Uterus (tissue), 3 donors: ENCODE measurements at regions not wholly inside any gene's neighbourhood (a gene's known extent, or its start where the extent isn't known, plus 50 kb on each side); places are given as distances from the start of the nearest gene placed in this dataset.

Experiments used
- DNase-seq, 2 donors: peaks; one replicate each; pipeline ENCODE4 v3.0.0-alpha.2; 2019 to 2020
- H3K27ac ChIP-seq, 2 donors: fragments of 200-600 bp; sonication (generic); 1 replicate in 1 of 2; 2 replicates in 1 of 2; pipeline ENCODE4 v1.5.1; 2016 to 2018
- H3K27me3 ChIP-seq, 2 donors: fragments of 200-600 bp; sonication (generic); one replicate each; pipeline ENCODE4 v1.5.1; 2018 to 2019; ENCODE audit warnings: control low read depth in 1 of 2
- H3K36me3 ChIP-seq, 2 donors: fragments of 200-600 bp; sonication (generic); one replicate each; pipeline ENCODE4 v1.5.1; 2019; ENCODE audit warnings: control low read depth in 1 of 2
- H3K4me1 ChIP-seq, 2 donors: fragments of 200-600 bp; sonication (generic); one replicate each; pipeline ENCODE4 v1.5.1; 2018 to 2019; ENCODE audit warnings: control low read depth in 1 of 2
- H3K4me3 ChIP-seq, 2 donors: fragments of 200-600 bp; sonication (generic); 1 replicate in 1 of 2; 2 replicates in 1 of 2; pipeline ENCODE4 v1.5.1; 2018 to 2019; ENCODE audit warnings: mild to moderate bottlenecking in 1 of 2
- H3K9me3 ChIP-seq, 2 donors: fragments of 200-600 bp; sonication (generic); one replicate each; pipeline ENCODE4 v1.5.1; 2019; ENCODE audit warnings: control low read depth in 1 of 2
- CTCF ChIP-seq, 4 experiments: fragments of 200-600 bp in 2 of 4; fragments of 450-650 bp in 2 of 4; sonication (generic) in 2 of 4; IDR thresholded peaks; one replicate each; pipeline ENCODE4 v1.5.1; 2016 to 2019; ENCODE audit warnings: antibody characterized with exemption in 4 of 4, mild to moderate bottlenecking in 2 of 4, moderate library complexity in 1 of 4
- POLR2A ChIP-seq, 2 donors: fragments of 450-650 bp; IDR thresholded peaks; one replicate each; pipeline ENCODE4 v1.6.1; 2016; ENCODE audit warnings: antibody characterized with exemption in 2 of 2, mild to moderate bottlenecking in 1 of 2, moderate library complexity in 1 of 2
- intact Hi-C: fragments of 100-400 bp; cut with DNase I; formaldehyde crosslinking; loops from one replicate; pipeline ENCODE4 v1.15.1; 2023; ENCODE audit warnings: low total_unique reads
- donor health status: DM: yes; HTN: yes; CAD: no.

- intact Hi-C loops = no loop called here
- TF ChIP-seq POLR2A (IDR thresholded peaks at IDR 0.05) (no peak), CTCF (IDR thresholded peaks at IDR 0.05) (no peak)
- Histone ChIP-seq H3K4me3 (no peak overlapping the region), H3K27me3 (no peaks in the 10 kb centered on the region), H3K9me3 (no peaks in the 10 kb centered on the region), H3K36me3 (no peaks in the 10 kb centered on the region), H3K4me1 (peaks cover 21 to 34% of the 10 kb centered on the region in 2 donors), H3K27ac (peak overlapping the region in 1 of 2 donors; percentile 60)
- no peak for DNase-seq
Observed at GRCh38 chr2:46816846-46817726, 98.5 kb downstream of the MCFD2 start.

GRCh38 chr2:46816151-46816845 lies 99.3 kb downstream of the MCFD2 start:
- Histone ChIP-seq H3K9me3 (no peaks in the 10 kb centered on the region), H3K4me1 (peaks cover 22 to 41% of the 10 kb centered on the region in 2 donors), H3K27ac (no peak overlapping the region), H3K4me3 (no peak overlapping the region), H3K27me3 (no peaks in the 10 kb centered on the region), H3K36me3 (no peaks in the 10 kb centered on the region)
- TF ChIP-seq POLR2A (IDR thresholded peaks at IDR 0.05) (no peak), CTCF (IDR thresholded peaks at IDR 0.05) (no peak)
- intact Hi-C loops = no loop called here
- DNase-seq = no peak

GRCh38 chr2:46815121-46815802 lies 100.3 kb downstream of the MCFD2 start:
- Histone ChIP-seq H3K27ac (peak overlapping the region; percentile 89 to 90), H3K36me3 (no peaks in the 10 kb centered on the region), H3K4me3 (no peak overlapping the region), H3K4me1 (peaks cover 25 to 41% of the 10 kb centered on the region in 2 donors), H3K27me3 (no peaks in the 10 kb centered on the region), H3K9me3 (no peaks in the 10 kb centered on the region)
- DNase-seq = no peak
- no peak for TF ChIP-seq CTCF (IDR thresholded peaks at IDR 0.05)
- TF ChIP-seq POLR2A (IDR thresholded peaks at IDR 0.05) = no peak
- intact Hi-C loops = no loop called here

- peak; percentile 90 to 91 for DNase-seq
- Histone ChIP-seq H3K4me1 (peaks cover 25 to 41% of the 10 kb centered on the region in 2 donors), H3K36me3 (no peaks in the 10 kb centered on the region), H3K9me3 (no peaks in the 10 kb centered on the region), H3K27ac (peak overlapping the region; percentile 89 to 90), H3K4me3 (no peak overlapping the region), H3K27me3 (no peaks in the 10 kb centered on the region)
- intact Hi-C loops = loop anchor here (5.0 kb wide), 1 partner anchor 38 kb away; no protein-coding TSS in a partner anchor
- no peak for TF ChIP-seq POLR2A (IDR thresholded peaks at IDR 0.05)
- TF ChIP-seq CTCF (IDR thresholded peaks at IDR 0.05) = no peak
Observed at GRCh38 chr2:46814160-46814961, 101.2 kb downstream of the MCFD2 start.
